ENCODE measurements at regions not wholly inside any gene's neighbourhood (a gene's known extent, or its start where the extent isn't known, plus 50 kb on each side); places are given as distances from the start of the nearest gene placed in this dataset.
"Not testable (repeated sequence)": the region's sequence is repeated elsewhere in the genome, so short reads cannot be mapped to it uniquely, and the experiment has no call there.

GRCh38 chr2:123514613-123515207 is 510.4 kb upstream of the CNTNAP5 start:
- ATAC-seq (ENCODE audit: low read depth in 2 of 2), result no peak
- no peaks in the 10 kb centered on the region for H3K36me3 ChIP-seq (ENCODE audit: control insufficient read depth, insufficient read depth, low read length)
- no peak overlapping the region for H3K27ac Mint-ChIP-seq

GRCh38 chr2:123518367-123518766 is 506.7 kb upstream of the CNTNAP5 start:
- Mint-ChIP-seq H3K27me3 (no peaks in the 10 kb centered on the region), H3K27ac (no peak overlapping the region), H3K4me1 (no peaks in the 10 kb centered on the region), H3K9me3 (peaks cover 0 to 15% (median 6%) of the 10 kb centered on the region in 7 donors), H3K4me3 (no peak overlapping the region), H3K36me3 (no peaks in the 10 kb centered on the region)
- H3K27ac ChIP-seq (ENCODE audit: insufficient read depth, low read length, poor library complexity, severe bottlenecking), result no peak overlapping the region
- no peak overlapping the region for H3K4me3 ChIP-seq (ENCODE audit: low read depth, low read length)
- ATAC-seq (ENCODE audit: low read depth in 2 of 2) (no peak), DNase-seq (no peak)
- no peaks in the 10 kb centered on the region for H3K36me3 ChIP-seq (ENCODE audit: control insufficient read depth, insufficient read depth, low read length)
- no peaks in the 10 kb centered on the region for H3K4me1 ChIP-seq (ENCODE audit: control insufficient read depth, insufficient read depth, low read length, poor library complexity, severe bottlenecking)
- peaks cover 0 to 6% of the 10 kb centered on the region in 2 experiments for H3K9me3 ChIP-seq (ENCODE audit: control insufficient read depth in 2 of 2, low read length in 2 of 2)
- no peaks in the 10 kb centered on the region for H3K27me3 ChIP-seq (ENCODE audit: control insufficient read depth, insufficient read depth, low read length)

More at GRCh38 chr2:123514613-123515207, 510.4 kb upstream of the CNTNAP5 start:
- H3K4me1 ChIP-seq (ENCODE audit: control insufficient read depth, insufficient read depth, low read length, poor library complexity, severe bottlenecking), result no peaks in the 10 kb centered on the region
- Mint-ChIP-seq H3K36me3 (no peaks in the 10 kb centered on the region), H3K4me1 (no peaks in the 10 kb centered on the region), H3K27me3 (no peaks in the 10 kb centered on the region), H3K9me3 (peaks cover 0 to 11% (median 3%) of the 10 kb centered on the region in 7 donors), H3K4me3 (no peak overlapping the region)
- no peak for DNase-seq
- H3K9me3 ChIP-seq (ENCODE audit: control insufficient read depth in 2 of 2, low read length in 2 of 2), result no peaks in the 10 kb centered on the region
- H3K27ac ChIP-seq (ENCODE audit: insufficient read depth, low read length, poor library complexity, severe bottlenecking), result no peak overlapping the region
- no peak overlapping the region for H3K4me3 ChIP-seq (ENCODE audit: low read depth, low read length)
- no peaks in the 10 kb centered on the region for H3K27me3 ChIP-seq (ENCODE audit: control insufficient read depth, insufficient read depth, low read length)

- no peaks in the 10 kb centered on the region for H3K36me3 ChIP-seq (ENCODE audit: control insufficient read depth, insufficient read depth, low read length)
- no peaks in the 10 kb centered on the region for H3K27me3 Mint-ChIP-seq
- peaks cover 0 to 29% (median 8%) of the 10 kb centered on the region in 7 donors for H3K9me3 Mint-ChIP-seq
- H3K36me3 Mint-ChIP-seq, result no peaks in the 10 kb centered on the region
- no peak overlapping the region for H3K27ac Mint-ChIP-seq
- H3K4me3 ChIP-seq (ENCODE audit: low read depth, low read length), result no peak overlapping the region
- H3K4me1 ChIP-seq (ENCODE audit: control insufficient read depth, insufficient read depth, low read length, poor library complexity, severe bottlenecking), result no peaks in the 10 kb centered on the region
- H3K27ac ChIP-seq (ENCODE audit: insufficient read depth, low read length, poor library complexity, severe bottlenecking), result no peak overlapping the region
- H3K4me1 Mint-ChIP-seq, result no peaks in the 10 kb centered on the region
- DNase-seq, result no peak
- no peak overlapping the region for H3K4me3 Mint-ChIP-seq
- no peak for ATAC-seq (ENCODE audit: low read depth in 2 of 2)
- H3K27me3 ChIP-seq (ENCODE audit: control insufficient read depth, insufficient read depth, low read length), result no peaks in the 10 kb centered on the region
- H3K9me3 ChIP-seq (ENCODE audit: control insufficient read depth in 2 of 2, low read length in 2 of 2), result peaks cover 0 to 6% of the 10 kb centered on the region in 2 experiments
Observed at GRCh38 chr2:123521854-123522253, 503.2 kb upstream of the CNTNAP5 start.

- not testable (repeated sequence) for H3K27me3 Mint-ChIP-seq; H3K4me1 ChIP-seq (ENCODE audit: control insufficient read depth, insufficient read depth, low read length, poor library complexity, severe bottlenecking); H3K4me3 Mint-ChIP-seq; H3K36me3 Mint-ChIP-seq; H3K9me3 ChIP-seq (ENCODE audit: control insufficient read depth in 2 of 2, low read length in 2 of 2); H3K4me3 ChIP-seq (ENCODE audit: low read depth, low read length); ATAC-seq (ENCODE audit: low read depth in 2 of 2); H3K4me1 Mint-ChIP-seq; H3K27me3 ChIP-seq (ENCODE audit: control insufficient read depth, insufficient read depth, low read length); H3K27ac ChIP-seq (ENCODE audit: insufficient read depth, low read length, poor library complexity, severe bottlenecking); DNase-seq; H3K27ac Mint-ChIP-seq; H3K36me3 ChIP-seq (ENCODE audit: control insufficient read depth, insufficient read depth, low read length)
- peaks cover 0 to 34% (median 8%) of the 10 kb centered on the region in 7 donors for H3K9me3 Mint-ChIP-seq
Observed at GRCh38 chr2:123522498-123522897, 502.6 kb upstream of the CNTNAP5 start.

GRCh38 chr2:123528996-123529707 is 495.9 kb upstream of the CNTNAP5 start:
- Mint-ChIP-seq H3K4me1 (no peaks in the 10 kb centered on the region), H3K4me3 (no peak overlapping the region), H3K9me3 (peaks cover 2 to 33% (median 7%) of the 10 kb centered on the region in 7 donors), H3K27me3 (no peaks in the 10 kb centered on the region), H3K36me3 (no peaks in the 10 kb centered on the region), H3K27ac (no peak overlapping the region)
- H3K36me3 ChIP-seq (ENCODE audit: control insufficient read depth, insufficient read depth, low read length), result no peaks in the 10 kb centered on the region
- no peak for DNase-seq
- H3K4me1 ChIP-seq (ENCODE audit: control insufficient read depth, insufficient read depth, low read length, poor library complexity, severe bottlenecking), result no peaks in the 10 kb centered on the region
- no peaks in the 10 kb centered on the region for H3K9me3 ChIP-seq (ENCODE audit: control insufficient read depth in 2 of 2, low read length in 2 of 2)
- H3K4me3 ChIP-seq (ENCODE audit: low read depth, low read length), result no peak overlapping the region
- ATAC-seq (ENCODE audit: low read depth in 2 of 2), result no peak
- no peak overlapping the region for H3K27ac ChIP-seq (ENCODE audit: insufficient read depth, low read length, poor library complexity, severe bottlenecking)
- H3K27me3 ChIP-seq (ENCODE audit: control insufficient read depth, insufficient read depth, low read length), result no peaks in the 10 kb centered on the region

- Mint-ChIP-seq H3K36me3 (no peaks in the 10 kb centered on the region), H3K4me3 (no peak overlapping the region), H3K27me3 (no peaks in the 10 kb centered on the region), H3K4me1 (no peaks in the 10 kb centered on the region), H3K27ac (no peak overlapping the region), H3K9me3 (peaks cover 2 to 34% (median 11%) of the 10 kb centered on the region in 7 donors)
- H3K27ac ChIP-seq (ENCODE audit: insufficient read depth, low read length, poor library complexity, severe bottlenecking), result no peak overlapping the region
- H3K4me3 ChIP-seq (ENCODE audit: low read depth, low read length), result no peak overlapping the region
- no peaks in the 10 kb centered on the region for H3K27me3 ChIP-seq (ENCODE audit: control insufficient read depth, insufficient read depth, low read length)
- DNase-seq (no peak), ATAC-seq (ENCODE audit: low read depth in 2 of 2) (no peak)
- no peaks in the 10 kb centered on the region for H3K4me1 ChIP-seq (ENCODE audit: control insufficient read depth, insufficient read depth, low read length, poor library complexity, severe bottlenecking)
- H3K36me3 ChIP-seq (ENCODE audit: control insufficient read depth, insufficient read depth, low read length), result no peaks in the 10 kb centered on the region
- H3K9me3 ChIP-seq (ENCODE audit: control insufficient read depth in 2 of 2, low read length in 2 of 2), result peaks cover 0 to 8% of the 10 kb centered on the region in 2 experiments
Observed at GRCh38 chr2:123530004-123530403, 495.1 kb upstream of the CNTNAP5 start.

- H3K27me3 Mint-ChIP-seq, result no peaks in the 10 kb centered on the region
- no peak overlapping the region for H3K4me3 Mint-ChIP-seq
- no peak for ATAC-seq (ENCODE audit: low read depth in 2 of 2)
Observed at GRCh38 chr2:123532126-123532525, 493.0 kb upstream of the CNTNAP5 start.

GRCh38 chr2:123532994-123533393 is 492.1 kb upstream of the CNTNAP5 start:
- ATAC-seq (ENCODE audit: low read depth in 2 of 2) (no peak), DNase-seq (no peak)
- Mint-ChIP-seq H3K4me1 (no peaks in the 10 kb centered on the region), H3K36me3 (no peaks in the 10 kb centered on the region), H3K27me3 (no peaks in the 10 kb centered on the region), H3K27ac (no peak overlapping the region), H3K9me3 (peaks cover 5 to 34% (median 10%) of the 10 kb centered on the region in 7 donors), H3K4me3 (no peak overlapping the region)
- Histone ChIP-seq H3K27me3 (ENCODE audit: control insufficient read depth, insufficient read depth, low read length) (no peaks in the 10 kb centered on the region), H3K9me3 (ENCODE audit: control insufficient read depth in 2 of 2, low read length in 2 of 2) (peaks cover 0 to 9% of the 10 kb centered on the region in 2 experiments), H3K36me3 (ENCODE audit: control insufficient read depth, insufficient read depth, low read length) (no peaks in the 10 kb centered on the region), H3K4me3 (ENCODE audit: low read depth, low read length) (no peak overlapping the region), H3K27ac (ENCODE audit: insufficient read depth, low read length, poor library complexity, severe bottlenecking) (no peak overlapping the region), H3K4me1 (ENCODE audit: control insufficient read depth, insufficient read depth, low read length, poor library complexity, severe bottlenecking) (no peaks in the 10 kb centered on the region)

More at GRCh38 chr2:123532126-123532525, 493.0 kb upstream of the CNTNAP5 start:
- no peaks in the 10 kb centered on the region for H3K36me3 Mint-ChIP-seq
- no peak for DNase-seq
- H3K36me3 ChIP-seq (ENCODE audit: control insufficient read depth, insufficient read depth, low read length), result no peaks in the 10 kb centered on the region
- peaks cover 2 to 31% (median 10%) of the 10 kb centered on the region in 7 donors for H3K9me3 Mint-ChIP-seq
- H3K27ac ChIP-seq (ENCODE audit: insufficient read depth, low read length, poor library complexity, severe bottlenecking), result no peak overlapping the region
- H3K9me3 ChIP-seq (ENCODE audit: control insufficient read depth in 2 of 2, low read length in 2 of 2), result peaks cover 0 to 9% of the 10 kb centered on the region in 2 experiments
- H3K4me3 ChIP-seq (ENCODE audit: low read depth, low read length), result no peak overlapping the region
- no peaks in the 10 kb centered on the region for H3K4me1 ChIP-seq (ENCODE audit: control insufficient read depth, insufficient read depth, low read length, poor library complexity, severe bottlenecking)
- H3K4me1 Mint-ChIP-seq, result no peaks in the 10 kb centered on the region
- H3K27ac Mint-ChIP-seq, result no peak overlapping the region
- H3K27me3 ChIP-seq (ENCODE audit: control insufficient read depth, insufficient read depth, low read length), result no peaks in the 10 kb centered on the region

All from CD4-positive, CD25-positive, alpha-beta regulatory T cell (primary cell).